HG02642 (cell line): ENCODE measurements at regions not wholly inside any gene's neighbourhood (a gene's known extent, or its start where the extent isn't known, plus 50 kb on each side); places are given as distances from the start of the nearest gene placed in this dataset.

Experiments used
- ATAC-seq: cut with Tn5 transposase; IDR thresholded peaks from one replicate; pipeline ENCODE4 v1.9.1; 2021; ENCODE audit warnings: mild to moderate bottlenecking; ENCODE audit not compliant: unreplicated experiment, poor library complexity

DNA sequence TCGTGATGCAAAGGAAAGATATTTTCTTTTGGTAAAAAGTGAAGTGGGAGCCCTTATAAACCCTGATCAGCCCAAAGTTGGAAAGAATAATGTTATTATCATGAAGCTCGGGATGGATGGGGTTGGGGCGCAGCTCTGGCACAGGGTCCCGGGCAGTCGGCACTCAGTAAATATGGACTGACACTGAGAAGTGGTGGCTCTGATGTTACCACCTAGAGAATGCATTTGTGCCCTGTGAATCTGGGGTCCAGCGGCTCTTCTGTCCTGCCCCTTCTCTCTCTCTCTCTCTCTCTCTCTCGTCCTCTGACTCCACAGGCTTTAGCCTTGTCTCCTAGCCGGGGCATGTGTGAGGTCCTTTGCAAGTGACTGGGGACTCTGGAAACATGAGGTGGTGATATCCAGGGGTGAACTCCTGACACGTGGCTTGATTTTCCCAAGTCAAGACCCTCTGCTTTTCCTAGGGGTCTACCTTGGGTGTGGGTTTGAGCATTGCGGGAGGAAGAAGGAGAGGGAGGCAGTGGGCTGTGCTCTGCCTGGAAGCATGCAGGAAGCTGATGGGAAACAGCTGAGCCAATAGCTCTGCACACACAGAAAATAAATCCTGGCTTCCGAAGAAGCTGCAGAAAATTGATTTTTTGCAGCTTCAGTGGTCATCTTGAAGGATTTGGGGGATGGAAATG is 162.7 kb downstream of the MACROH2A1 start:
- ATAC-seq, result no peak

DNA sequence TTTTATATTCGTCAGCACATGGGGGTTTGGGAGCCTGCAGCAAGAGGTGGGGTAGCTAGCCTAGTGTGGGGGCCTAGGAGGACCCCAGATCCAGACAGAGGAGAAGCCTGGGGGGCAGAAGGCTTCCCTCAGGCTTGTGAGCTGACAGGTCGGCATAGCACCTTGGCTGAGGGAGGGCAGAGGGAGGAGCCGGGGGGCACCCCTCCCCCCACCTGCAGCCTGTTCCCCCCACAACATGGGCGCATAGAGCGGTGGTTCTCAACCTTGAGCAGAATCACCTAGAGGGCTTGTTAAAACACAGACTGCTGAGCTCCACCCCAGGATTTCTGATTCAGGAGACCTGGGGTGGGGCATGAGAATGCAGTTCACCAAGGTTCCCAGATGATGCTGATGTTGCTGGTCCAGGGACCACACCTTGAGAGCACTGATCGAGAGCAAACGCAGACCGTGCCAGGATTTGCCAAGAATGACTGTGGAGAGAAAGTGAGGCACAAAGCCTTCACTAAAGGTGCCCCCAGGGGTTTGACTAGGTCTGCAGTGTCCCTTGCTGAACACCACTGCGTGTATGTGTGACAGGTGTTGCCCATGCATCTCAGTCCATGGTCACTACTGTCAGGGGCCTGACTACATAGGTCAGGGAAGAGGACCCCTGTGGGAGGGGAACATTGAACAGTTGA is 163.3 kb downstream of the MACROH2A1 start:
- ATAC-seq, result no peak

DNA sequence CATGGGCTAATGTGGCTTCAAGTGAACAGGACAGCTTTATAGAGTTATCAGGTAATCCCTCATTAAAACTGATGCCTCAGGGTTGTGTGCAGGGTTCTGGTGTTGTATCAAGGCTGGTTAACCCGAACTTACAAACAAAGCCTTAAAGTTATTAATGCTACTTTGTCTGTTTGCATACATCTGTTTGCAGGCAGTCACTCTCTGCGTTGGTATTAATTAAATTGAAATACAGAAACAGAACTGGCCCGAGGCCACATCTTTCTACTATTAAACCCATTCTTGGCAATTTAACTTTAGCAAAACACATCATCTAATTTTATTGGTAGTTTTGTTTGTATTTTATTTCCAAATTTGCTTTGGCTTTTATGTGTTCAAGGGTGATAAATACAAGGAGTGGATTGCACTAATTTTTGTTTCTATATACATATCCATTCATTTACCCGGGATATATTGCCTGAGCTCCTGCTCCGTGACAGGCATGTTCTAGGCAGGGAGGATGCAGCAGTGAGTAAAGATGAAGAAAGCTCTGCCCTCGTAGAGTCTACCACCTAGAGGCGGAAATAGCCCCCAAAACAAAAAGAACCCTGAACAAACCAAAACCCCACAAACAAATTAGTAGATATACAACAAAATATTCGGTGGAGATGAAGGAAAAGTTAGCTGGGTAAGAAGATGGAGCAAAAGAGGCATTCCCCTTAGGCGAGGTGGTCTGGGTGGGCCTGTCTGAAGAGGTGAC is 164.2 kb downstream of the MACROH2A1 start:
- no peak for ATAC-seq

DNA sequence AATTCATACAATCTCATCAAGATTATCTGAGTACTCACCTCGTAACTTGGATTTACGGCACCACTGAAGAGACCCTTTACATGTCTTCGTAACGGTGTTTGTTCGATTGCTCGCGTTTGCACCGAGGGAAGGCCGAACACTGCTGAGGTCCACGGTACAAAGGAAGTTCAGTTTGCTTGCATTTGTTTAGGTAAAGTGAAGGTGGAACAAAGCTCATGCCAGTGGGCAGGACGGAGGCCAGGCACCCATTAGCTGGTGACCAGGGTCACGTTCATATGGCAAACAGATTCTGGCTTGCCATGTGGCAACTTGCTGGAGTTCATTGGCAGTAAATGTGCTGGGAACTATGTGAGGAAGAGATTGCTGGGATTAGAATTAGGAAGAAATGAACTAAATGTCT is 164.8 kb downstream of the MACROH2A1 start:
- no peak for ATAC-seq

DNA sequence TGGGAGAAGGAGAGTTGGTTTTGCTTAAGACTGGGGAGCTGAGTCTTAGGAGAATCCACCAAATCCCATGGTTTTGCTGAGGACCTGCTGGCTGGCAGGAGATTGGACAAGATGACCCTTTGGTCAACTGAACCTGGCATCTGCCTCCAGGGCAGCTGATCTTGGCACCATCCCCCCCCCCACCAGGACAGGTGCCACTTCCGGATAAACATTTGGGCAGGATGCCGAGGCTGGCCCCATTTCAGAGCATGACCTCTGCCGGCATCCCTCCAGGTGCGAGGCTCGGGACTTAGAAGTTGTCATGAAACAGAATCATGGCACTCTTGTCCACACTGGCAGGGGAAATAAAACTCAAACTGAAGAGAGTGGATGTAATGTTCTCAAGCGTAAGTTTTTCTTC is 165.6 kb downstream of the MACROH2A1 start:
- ATAC-seq, result no peak

DNA sequence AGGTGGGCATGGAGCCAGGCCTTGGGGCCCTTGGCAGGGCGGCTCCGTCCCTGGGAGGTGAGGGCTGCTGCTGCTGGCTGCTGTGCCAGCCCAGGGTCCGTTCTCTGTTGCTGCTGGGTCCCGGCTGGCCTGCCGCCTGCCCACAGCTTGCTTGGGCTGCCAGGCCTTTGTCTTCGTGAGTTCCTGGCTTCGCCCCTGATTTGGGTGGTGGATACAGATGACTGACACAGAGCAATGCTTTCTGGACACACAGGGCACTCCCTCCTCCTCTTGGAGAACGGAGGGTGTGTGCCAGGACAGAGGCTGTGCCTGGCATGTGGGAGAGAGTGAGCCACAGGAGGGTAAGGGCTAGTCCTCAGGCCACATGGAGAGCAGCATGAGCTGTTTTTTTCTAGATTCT is 166.1 kb downstream of the MACROH2A1 start:
- no peak for ATAC-seq

DNA sequence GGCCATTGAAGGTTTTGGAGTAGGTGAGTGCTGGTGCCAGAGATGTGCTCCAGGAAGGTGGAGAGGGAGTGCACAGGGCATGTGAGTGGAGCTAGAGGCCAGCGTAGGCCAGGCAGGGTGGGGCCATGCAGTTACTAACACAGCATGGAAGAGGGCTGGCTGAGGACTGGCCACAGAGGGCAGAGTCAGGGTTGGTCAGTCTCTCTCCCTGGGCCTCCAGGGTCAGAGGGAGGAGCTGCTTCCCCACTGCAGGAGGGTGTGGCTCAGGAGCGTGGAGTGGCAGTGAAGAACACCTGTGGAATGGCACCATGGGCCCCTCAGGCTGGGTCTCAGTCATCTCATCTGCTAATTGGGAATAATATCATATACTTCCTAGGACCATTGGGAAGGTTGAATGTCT is 167.7 kb downstream of the MACROH2A1 start:
- ATAC-seq, result no peak

DNA sequence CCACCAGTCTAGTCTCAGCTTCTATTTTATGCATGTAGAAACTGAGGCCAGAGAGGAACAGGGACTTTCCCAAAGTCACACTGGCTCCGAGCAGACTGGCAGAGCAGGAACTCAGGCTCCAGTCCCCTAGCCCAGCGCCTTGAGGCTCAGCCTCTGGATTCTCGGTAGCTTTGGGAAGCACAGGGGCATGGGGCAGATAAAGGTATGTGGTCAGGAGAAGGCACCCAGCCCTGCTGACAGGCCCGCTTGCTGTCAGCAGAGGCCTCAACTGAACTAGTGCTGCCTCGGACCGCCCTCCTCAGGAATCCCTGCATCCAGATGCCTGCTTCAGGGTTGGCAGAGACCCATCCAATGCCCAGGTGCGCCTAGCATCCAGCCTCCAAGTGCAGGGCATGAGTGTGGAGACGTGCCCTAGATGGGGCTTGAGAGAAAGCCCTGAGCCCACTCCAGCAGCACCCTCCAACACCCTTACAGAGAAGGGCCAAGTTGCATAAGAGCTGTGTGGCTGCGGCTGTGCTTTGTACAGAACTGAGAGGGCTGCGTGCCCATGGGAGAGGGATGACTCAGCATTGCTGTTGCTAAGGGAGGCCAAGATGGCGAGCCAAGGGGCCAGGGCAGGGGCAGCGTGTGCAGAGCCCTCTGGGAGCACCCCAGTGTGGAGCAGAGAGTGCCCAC is 168.6 kb downstream of the MACROH2A1 start:
- no peak for ATAC-seq

DNA sequence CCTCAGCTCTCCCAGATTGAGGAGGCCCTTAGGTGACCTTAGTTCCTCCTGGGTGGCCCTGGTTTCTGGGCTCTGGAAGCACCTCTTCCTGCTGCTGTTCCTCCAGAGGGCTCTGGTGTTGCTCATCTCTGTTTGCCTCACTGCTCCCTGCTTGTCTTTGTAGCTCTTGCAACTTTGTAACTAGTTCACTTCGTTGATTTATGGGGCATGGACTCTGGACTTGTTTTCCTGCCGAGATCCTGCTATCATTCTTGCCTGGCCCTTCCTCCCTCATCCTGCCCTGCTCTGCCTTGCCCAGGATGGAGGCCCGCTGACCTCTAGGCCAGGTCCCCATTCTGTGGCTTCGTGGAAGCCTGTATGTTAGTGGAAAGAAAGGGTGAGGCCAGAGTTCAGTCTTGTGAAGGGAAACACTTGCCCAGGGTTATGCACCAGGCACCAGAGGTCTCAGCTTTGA is 169.3 kb downstream of the MACROH2A1 start:
- ATAC-seq, result no peak

DNA sequence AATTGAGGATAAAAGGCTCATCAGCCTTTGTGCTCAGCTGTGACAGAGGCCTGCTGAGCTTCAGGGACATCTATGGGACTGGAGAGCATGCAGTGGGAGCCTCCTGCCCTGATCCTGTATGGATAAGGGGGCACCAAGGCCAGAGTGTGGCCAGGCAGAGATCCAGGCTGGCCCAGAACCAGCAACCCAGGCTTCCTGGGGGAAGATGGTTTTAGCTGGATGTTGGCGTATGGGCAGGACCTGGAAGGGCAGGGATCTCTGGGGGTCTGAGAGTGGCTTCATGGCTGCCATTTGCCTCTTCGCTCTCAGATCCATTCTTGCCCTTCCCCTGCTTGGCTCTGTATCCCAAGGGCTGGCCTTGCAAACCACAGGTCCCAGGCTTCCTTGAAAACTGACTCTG is 169.9 kb downstream of the MACROH2A1 start:
- ATAC-seq, result no peak

DNA sequence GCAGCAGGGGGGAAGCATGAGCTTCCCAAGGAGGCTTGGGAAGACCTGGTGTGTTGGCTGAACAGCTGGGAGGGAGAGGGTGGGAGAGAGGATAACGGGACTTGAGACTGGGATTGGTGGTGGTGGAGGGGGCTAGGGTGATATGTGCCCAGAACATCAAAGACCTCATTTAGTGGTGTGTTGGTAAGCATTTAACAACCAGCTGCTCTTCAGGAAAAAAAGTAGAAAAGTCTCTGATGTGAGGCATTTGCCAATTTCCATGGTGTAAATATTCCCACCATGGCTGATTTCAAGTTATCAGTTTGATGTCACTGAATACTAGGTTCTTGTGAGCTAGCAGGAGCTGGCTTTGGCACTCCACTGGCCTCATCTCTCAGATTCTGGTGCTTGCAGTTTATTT is 170.8 kb downstream of the MACROH2A1 start:
- no peak for ATAC-seq

DNA sequence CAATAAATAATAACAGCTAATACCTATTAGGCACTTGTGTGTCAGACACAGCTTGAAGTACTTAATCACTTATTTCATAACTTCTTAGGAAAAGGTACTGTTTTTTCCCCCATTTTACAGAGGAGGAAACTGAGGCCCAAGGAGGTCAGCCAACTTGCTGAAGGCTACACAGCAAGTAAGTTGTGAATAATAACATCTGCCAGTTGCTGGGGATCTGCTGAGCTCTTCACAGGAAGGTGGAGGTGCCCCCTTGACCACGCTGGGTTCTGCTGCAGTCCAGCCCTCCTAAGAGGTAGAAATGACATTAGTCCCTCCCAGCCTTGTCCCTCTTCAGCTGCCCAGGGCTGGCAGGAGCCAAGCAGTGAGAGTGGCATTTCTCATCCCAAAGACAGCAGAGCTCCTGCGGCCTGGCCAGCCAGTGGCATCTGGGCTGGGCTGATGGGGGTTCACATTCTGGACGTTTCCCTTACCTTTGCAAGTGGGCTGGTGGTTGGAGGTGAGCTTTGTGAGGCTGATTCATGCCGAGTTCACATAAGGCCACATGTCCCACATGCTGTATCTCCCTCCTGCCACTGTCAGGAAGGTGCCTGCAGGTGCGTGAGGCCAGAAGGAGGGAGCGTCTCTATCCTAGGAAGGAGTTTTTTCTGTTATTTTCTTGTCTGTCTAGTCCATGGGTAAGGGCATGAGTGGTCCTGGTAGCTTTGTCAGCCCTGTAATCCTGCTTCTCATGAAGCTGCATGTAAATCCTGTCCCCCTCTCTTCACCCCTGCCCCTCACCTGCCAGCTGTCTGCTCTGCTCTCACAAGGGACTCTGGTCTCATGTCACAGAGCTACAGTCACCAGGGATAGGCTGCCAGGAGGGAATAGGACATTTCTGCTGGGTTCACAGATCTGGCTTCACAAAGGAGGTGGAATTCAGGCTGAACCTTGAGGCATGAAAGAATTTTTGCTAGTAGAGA is 171.7 kb downstream of the MACROH2A1 start:
- ATAC-seq, result no peak

DNA sequence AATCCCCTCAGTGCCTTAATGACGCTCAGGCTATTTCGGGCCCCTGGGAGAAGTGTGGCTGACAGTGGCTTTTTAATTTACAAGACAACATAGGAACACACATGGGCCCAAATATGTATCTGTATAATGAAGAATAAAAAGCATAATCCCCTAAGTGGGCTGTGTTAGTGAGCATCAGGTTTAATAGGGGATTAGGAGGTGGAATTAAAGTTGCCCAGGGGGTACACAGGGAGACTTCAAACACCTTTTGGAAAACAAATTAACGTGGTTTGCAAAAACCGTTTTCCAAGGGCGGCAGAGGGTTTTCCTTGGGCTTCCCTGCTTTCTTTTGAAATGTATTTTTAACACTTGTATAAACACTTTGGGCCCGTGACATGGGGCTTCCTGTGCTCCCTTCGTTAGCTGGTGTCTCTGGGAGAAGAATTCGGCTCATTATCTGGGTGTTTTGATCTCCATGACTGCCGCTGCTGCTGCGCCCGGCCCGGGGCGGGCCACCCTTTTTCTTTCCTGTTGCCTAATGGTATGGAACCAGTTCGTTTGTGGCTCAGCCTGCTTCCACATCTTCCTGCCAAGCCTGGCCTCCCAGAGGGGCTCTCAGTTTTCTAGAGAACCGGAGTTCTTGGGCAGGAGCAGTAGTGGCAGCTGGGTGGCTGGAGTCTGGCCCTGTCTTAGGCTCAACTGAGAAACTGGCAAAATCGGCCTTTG is 173.0 kb downstream of the MACROH2A1 start:
- no peak for ATAC-seq

DNA sequence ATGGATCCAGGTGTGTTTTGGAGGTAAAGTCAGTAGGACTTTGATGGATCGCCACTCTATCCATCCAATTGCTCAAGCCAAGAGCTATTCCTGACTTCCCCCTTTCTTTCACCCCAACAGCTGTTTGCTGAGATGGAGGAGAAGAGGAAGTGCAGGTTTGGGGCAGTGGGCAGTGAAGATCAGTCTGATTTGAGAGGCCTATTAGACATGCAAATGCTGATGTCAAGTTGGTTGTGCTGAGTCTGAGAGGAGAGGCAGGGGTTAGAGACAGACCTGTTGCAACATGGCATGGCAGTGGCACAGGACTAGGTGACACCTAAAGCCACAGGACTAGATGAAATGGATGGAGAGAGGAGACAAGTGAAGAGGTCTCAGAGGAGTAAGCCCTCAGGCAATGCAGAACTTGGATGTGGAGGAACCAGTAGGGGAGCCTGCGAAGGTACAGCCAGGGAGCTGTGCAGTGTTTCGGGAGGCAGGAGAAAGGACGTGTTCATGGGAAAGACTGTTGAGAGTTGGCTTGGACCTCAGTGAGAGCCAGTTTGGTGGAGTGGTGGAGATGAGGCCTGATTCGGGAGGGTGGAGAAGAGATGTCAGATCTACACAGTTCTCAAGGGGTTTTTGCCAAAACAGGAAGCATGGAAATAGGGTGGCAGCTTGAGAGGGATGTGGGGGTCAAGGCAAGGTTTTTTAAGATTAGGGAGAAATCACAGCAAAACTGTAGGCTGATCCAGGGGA is 175.0 kb downstream of the MACROH2A1 start:
- no peak for ATAC-seq

DNA sequence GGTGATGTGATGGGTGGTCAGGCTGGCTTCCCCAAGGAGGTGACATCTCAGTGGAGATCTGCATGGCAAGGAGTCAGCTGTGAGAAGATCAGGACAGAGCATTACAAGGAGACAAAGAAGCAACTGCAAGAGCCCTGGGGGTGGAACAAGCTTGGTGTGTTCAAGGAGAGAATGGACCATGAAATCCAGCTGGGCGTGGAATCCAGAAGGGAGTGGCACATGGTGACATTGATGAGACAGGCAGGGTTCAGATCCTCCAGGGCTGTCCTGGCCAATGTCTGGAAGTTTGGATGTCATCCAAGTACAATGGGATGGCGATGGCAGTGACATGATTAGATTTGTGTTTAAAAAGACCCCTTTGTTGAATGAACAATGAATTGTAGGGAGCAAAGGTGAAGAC is 175.6 kb downstream of the MACROH2A1 start:
- no peak for ATAC-seq

DNA sequence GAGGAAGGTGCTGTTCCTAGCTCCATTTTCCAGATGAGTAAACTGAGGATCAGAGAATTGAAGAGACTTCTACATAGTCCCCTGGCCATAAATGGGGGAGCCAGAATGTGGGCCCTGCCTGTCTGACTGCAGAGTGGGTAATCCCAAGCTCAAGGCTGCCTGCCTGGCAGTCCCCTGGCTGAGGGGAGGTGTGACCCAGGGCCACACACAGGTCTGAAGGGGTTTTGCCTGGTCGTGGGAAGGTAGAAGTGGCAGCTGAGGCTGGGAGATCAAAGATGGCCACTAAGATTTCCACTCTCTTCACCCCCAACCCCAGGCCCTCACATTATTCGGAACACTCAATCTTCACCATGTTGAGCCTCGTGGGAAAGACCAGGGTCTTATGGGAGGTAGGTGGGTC is 176.3 kb downstream of the MACROH2A1 start:
- ATAC-seq, result no peak

DNA sequence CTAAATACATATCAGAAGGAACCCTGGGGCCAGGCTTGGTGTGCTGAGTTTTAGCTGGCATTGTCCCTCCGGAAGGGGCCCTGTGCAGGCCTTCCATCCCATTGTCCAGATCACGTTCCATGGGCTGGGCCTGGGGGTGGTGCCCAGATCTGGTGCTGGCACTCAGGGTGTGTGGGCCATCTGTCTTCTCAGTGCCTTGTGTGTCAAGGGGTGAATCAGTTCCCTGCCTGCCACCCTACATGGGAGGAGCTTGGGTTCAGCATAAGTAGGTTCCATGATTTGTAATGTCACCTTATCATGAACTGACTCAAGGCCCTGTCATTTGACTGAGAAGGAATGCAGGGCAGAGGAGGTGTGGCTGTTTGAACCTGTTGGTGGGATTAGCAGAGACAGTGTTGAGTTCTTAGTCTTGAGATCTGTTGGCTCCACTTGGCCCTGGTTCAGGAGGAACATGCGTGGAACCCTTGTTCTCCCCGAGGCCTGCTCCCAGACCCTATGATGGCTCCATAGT is 176.8 kb downstream of the MACROH2A1 start:
- ATAC-seq, result no peak

DNA sequence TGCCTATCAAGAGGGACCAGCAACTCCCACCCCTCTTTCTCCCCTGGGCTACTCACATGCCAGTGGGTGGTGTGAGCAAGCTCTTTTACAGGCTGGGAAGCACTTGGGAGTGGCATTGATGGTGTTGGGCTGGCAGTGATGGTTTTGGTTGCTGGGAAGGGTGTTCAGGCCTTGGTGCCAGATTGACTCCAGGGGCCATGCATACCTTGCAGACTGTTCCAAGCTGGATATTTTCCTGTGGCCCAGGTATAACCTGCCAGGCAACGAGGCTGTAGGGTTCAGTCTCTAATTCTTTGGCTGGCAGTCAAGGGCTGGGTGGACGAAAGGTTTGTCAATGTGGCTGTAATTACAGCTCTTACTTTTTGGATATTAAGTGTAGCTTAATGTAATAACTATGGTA is 177.3 kb downstream of the MACROH2A1 start:
- ATAC-seq, result no peak

DNA sequence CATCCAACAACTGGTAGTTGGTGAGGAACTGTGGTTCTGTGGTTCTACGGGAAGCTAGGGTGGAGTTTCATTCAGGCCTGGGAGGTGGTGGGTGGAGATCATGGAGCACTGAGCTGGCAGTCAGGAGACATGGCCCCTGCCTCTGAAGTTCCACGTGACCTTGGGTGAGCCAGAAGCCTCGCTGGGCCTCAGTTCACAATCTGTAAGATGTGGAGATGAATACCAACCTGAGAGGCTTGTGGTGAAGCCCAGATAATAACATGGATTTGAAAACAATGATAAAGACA is 177.9 kb downstream of the MACROH2A1 start:
- ATAC-seq, result no peak
